Gastrocnemius medialis (tissue), 4 donors: ENCODE measurements at regions not wholly inside any gene's neighbourhood (a gene's known extent, or its start where the extent isn't known, plus 50 kb on each side); places are given as distances from the start of the nearest gene placed in this dataset.

Experiments used
- ATAC-seq, 2 donors: fragments of 150-250 bp; one replicate each; pipeline ENCODE4 v1.9.1; 2016
- DNase-seq, 2 donors: peaks; one replicate each; pipeline ENCODE4 v3.0.0-alpha.2; 2019
- H3K27ac ChIP-seq, 4 donors: fragments of 200-600 bp; sonication (generic); 1 replicate in 1 of 4; 2 replicates in 3 of 4; pipeline ENCODE4 v1.5.1; 2016 to 2018; ENCODE audit warnings: mild to moderate bottlenecking in 2 of 4, moderate library complexity in 1 of 4
- H3K27me3 ChIP-seq, 3 donors: fragments of 200-600 bp; sonication (generic) in 2 of 3; 1 replicate in 1 of 3; 2 replicates in 2 of 3; pipeline versions ENCODE4 v1.5.1 to v1.6.0; 2016 to 2019; ENCODE audit warnings: mild to moderate bottlenecking in 1 of 3, moderate library complexity in 1 of 3
- H3K36me3 ChIP-seq, 2 donors: fragments of 200-600 bp; sonication (generic) in 1 of 2; one replicate each; pipeline ENCODE4 v1.5.1; 2017 to 2018
- H3K4me1 ChIP-seq, 2 donors: fragments of 200-600 bp; sonication (generic) in 1 of 2; one replicate each; pipeline ENCODE4 v1.5.1; 2016 to 2017; ENCODE audit warnings: mild to moderate bottlenecking in 2 of 2
- H3K4me3 ChIP-seq, 4 donors: fragments of 200-600 bp; sonication (generic) in 3 of 4; 1 replicate in 1 of 4; 2 replicates in 3 of 4; pipeline ENCODE4 v1.5.1; 2016 to 2019; ENCODE audit warnings: mild to moderate bottlenecking in 2 of 4
- H3K9me3 ChIP-seq, 3 donors: fragments of 200-600 bp; sonication (generic) in 2 of 3; 1 replicate in 1 of 3; 2 replicates in 2 of 3; pipeline ENCODE4 v1.5.1; 2016 to 2019
- POLR2A ChIP-seq, 2 donors: fragments of 450-650 bp; IDR thresholded peaks; one replicate each; pipeline ENCODE4 v1.6.1; 2017; ENCODE audit warnings: antibody characterized with exemption in 2 of 2, mild to moderate bottlenecking in 2 of 2, moderate library complexity in 2 of 2
- in situ Hi-C, 4 donors: fragments of 200-750 bp; cut with MboI; loops; one replicate each; pipeline versions ENCODE4 v1.15.0 to v1.8.0; 2017; ENCODE audit warnings: low sequenced_read_pairs in 4 of 4
- intact Hi-C: fragments of 100-400 bp; cut with DNase I; formaldehyde crosslinking; loops from one replicate; pipeline ENCODE4 v1.15.1; 2023; ENCODE audit warnings: low total_unique reads
- TF ChIP-seq, protein P1 (sequence below), 5 experiments: fragments of 450-650 bp in 3 of 5; fragments of 200-600 bp in 2 of 5; sonication (generic) in 2 of 5; IDR thresholded peaks in 4 of 5; conservative IDR thresholded peaks in 1 of 5; 1 replicate in 4 of 5; 2 replicates in 1 of 5; pipeline ENCODE4 v1.5.1; 2016 to 2019; ENCODE audit warnings: antibody characterized with exemption in 5 of 5, mild to moderate bottlenecking in 3 of 5, moderate library complexity in 3 of 5

DNA sequence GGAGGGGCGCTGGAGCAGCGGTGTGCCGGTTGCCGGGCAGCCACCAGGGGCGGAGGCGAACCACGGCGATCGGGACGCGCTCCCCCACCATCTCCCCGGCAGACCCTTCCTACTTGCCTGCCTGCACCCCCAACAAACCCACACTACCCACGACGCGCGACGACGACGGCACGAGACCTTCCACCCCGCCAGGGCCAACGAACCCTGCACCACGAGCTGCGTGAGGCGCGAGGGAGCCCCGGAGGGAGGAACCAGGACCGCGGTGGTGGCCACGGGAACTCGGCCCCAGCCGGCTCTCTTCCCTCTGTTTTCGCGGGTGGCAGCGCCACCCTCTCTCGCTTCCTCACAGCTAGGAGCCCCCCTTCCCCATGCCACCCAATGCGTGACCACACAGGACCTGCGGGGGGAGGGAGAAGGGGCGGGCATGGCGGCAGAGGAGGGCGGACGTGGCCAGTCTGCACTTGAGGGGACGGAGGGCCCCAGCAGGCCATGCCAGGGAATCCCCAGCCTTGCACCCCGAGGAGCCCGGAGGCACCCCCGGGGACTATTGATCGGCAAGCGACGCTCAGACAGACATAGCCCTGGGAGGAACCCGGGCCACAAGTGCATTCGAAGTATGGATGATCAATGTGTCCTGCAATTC, 1516.4 kb upstream of the DEFB115 start:
- Histone ChIP-seq H3K4me3 (no peak overlapping the region), H3K36me3 (no peaks in the 10 kb centered on the region), H3K27ac (no peak overlapping the region), H3K4me1 (no peaks in the 10 kb centered on the region), H3K27me3 (peaks cover 0 to 6% (median 0%) of the 10 kb centered on the region in 3 donors), H3K9me3 (peaks cover 0 to 3% (median 0%) of the 10 kb centered on the region in 3 donors)
- no peak for TF ChIP-seq POLR2A (IDR thresholded peaks at IDR 0.05)
- TF ChIP-seq, protein P1, sequence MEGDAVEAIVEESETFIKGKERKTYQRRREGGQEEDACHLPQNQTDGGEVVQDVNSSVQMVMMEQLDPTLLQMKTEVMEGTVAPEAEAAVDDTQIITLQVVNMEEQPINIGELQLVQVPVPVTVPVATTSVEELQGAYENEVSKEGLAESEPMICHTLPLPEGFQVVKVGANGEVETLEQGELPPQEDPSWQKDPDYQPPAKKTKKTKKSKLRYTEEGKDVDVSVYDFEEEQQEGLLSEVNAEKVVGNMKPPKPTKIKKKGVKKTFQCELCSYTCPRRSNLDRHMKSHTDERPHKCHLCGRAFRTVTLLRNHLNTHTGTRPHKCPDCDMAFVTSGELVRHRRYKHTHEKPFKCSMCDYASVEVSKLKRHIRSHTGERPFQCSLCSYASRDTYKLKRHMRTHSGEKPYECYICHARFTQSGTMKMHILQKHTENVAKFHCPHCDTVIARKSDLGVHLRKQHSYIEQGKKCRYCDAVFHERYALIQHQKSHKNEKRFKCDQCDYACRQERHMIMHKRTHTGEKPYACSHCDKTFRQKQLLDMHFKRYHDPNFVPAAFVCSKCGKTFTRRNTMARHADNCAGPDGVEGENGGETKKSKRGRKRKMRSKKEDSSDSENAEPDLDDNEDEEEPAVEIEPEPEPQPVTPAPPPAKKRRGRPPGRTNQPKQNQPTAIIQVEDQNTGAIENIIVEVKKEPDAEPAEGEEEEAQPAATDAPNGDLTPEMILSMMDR (IDR thresholded peaks at IDR 0.05 in 4 of 5, conservative IDR thresholded peaks at IDR 0.05 in 1 of 5) = no peak
- intact Hi-C loops (no loop called here), in situ Hi-C loops (no loop called here)
- DNase-seq (no peak), ATAC-seq (no peak)

DNA sequence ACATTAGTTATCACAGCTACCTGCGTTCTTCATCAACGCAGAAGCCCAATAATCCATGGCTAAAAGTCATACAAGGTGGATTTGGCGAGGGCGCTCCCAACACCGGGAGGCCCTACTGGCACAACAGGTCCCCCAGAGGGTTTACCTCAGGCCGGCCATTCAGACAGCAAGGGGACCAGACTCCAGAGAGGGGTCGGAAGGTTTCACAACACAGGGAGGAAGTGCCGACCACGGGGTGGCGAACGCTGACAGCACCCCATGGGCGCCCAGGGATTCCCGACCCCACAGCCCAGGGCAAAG, 1515.9 kb upstream of the DEFB115 start:
- Histone ChIP-seq H3K4me3 (no peak overlapping the region), H3K27ac (no peak overlapping the region), H3K36me3 (no peaks in the 10 kb centered on the region), H3K4me1 (no peaks in the 10 kb centered on the region), H3K9me3 (peaks cover 0 to 3% (median 0%) of the 10 kb centered on the region in 3 donors), H3K27me3 (peaks cover 0 to 6% (median 0%) of the 10 kb centered on the region in 3 donors)
- TF ChIP-seq, protein P1 (IDR thresholded peaks at IDR 0.05 in 4 of 5, conservative IDR thresholded peaks at IDR 0.05 in 1 of 5) = no peak
- TF ChIP-seq POLR2A (IDR thresholded peaks at IDR 0.05) = no peak
- DNase-seq (no peak), ATAC-seq (no peak)
- intact Hi-C loops = no loop called here
- in situ Hi-C loops = no loop called here

DNA sequence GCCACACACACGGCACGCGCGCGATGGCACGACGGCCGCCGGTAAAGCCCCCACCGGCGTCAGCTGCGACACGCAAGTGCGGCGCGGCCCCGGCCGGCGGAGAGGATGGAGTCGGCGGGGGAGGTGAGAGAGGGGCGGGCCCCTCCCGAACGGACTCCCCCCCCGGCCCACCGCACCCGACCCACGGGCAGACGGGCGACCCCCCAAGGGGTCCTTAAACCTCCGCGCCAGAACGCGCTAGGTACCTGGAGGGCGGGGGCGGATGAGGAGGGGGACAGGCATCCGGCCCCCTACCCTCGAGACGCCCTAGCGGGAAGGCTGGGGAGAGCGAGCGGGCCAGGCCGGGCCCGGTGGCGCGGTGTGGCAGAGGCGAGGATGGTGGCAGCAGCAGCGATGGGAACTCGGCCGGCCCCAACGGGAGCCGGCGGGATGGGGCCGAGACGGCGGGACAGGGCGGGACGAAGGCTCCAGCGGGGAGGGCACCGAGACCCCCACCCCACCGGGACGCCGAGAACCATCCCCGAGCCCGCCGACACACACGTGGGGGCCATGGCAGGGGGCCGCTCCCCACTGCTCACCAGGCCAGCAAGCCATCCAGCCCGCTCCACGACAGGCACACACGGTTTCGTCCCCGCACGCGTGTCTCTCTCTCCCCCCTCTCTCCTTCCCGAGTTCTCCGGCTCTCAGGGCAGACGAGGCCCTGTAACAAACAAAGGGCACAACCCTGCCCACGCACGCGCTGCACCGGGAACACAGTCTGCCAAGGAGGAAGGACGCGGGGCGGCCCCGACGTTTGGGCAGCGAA, 1515.4 kb upstream of the DEFB115 start:
- H3K36me3 ChIP-seq = no peaks in the 10 kb centered on the region
- H3K27me3 ChIP-seq = peaks cover 0 to 6% (median 0%) of the 10 kb centered on the region in 3 donors
- intact Hi-C loops = no loop called here
- H3K4me3 ChIP-seq = no peak overlapping the region
- ATAC-seq (no peak), DNase-seq (no peak)
- TF ChIP-seq POLR2A (IDR thresholded peaks at IDR 0.05) = no peak
- TF ChIP-seq, protein P1 (IDR thresholded peaks at IDR 0.05 in 4 of 5, conservative IDR thresholded peaks at IDR 0.05 in 1 of 5) = no peak
- H3K9me3 ChIP-seq = peaks cover 0 to 3% (median 0%) of the 10 kb centered on the region in 3 donors
- no peaks in the 10 kb centered on the region for H3K4me1 ChIP-seq
- in situ Hi-C loops = no loop called here
- H3K27ac ChIP-seq = no peak overlapping the region

DNA sequence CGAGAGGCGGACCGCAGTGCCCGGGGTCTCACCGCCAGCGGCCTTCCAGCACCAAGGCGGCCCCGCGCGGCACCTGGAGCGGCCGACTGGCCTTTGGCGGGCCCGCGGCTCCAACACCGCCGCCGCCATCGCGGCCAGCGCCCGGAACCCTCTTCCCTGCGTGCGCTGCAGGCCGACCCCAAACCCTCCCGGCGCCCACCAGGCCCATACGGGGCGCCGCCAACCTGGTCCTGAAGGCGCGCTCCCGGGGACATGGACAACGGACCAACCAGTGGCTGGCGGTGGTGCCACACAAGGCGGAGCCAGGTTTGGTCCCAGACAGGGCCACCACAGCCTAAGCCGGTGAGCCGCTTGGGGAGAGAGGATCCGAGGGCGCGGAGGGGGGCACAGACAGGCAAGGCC, 1514.8 kb upstream of the DEFB115 start:
- no peaks in the 10 kb centered on the region for H3K4me1 ChIP-seq
- H3K36me3 ChIP-seq = no peaks in the 10 kb centered on the region
- intact Hi-C loops = no loop called here
- H3K9me3 ChIP-seq = peaks cover 0 to 1% (median 0%) of the 10 kb centered on the region in 3 donors
- peaks cover 0 to 6% (median 0%) of the 10 kb centered on the region in 3 donors for H3K27me3 ChIP-seq
- no peak overlapping the region for H3K4me3 ChIP-seq
- H3K27ac ChIP-seq = no peak overlapping the region
- TF ChIP-seq POLR2A (IDR thresholded peaks at IDR 0.05) = no peak
- TF ChIP-seq, protein P1 (IDR thresholded peaks at IDR 0.05 in 4 of 5, conservative IDR thresholded peaks at IDR 0.05 in 1 of 5) = no peak
- DNase-seq = no peak
- no peak for ATAC-seq
- in situ Hi-C loops = no loop called here
